ENCODE measurements at regions not wholly inside any gene's neighbourhood (a gene's known extent, or its start where the extent isn't known, plus 50 kb on each side); places are given as distances from the start of the nearest gene placed in this dataset.
"Not testable (repeated sequence)": the region's sequence is repeated elsewhere in the genome, so short reads cannot be mapped to it uniquely, and the experiment has no call there.

- DNase-seq (ENCODE audit: low spot score) = no peak
Measured at GRCh38 chr14:58887931-58888330, 250.2 kb downstream of the DACT1 start.

GRCh38 chr14:58898655-58899316, 261.0 kb downstream of the DACT1 start:
- DNase-seq (ENCODE audit: low spot score) = no peak

GRCh38 chr14:58899317-58899713, 261.6 kb downstream of the DACT1 start:
- DNase-seq (ENCODE audit: low spot score) = no peak

GRCh38 chr14:58901826-58902225, 264.1 kb downstream of the DACT1 start:
- no peak for DNase-seq (ENCODE audit: low spot score)

DNA sequence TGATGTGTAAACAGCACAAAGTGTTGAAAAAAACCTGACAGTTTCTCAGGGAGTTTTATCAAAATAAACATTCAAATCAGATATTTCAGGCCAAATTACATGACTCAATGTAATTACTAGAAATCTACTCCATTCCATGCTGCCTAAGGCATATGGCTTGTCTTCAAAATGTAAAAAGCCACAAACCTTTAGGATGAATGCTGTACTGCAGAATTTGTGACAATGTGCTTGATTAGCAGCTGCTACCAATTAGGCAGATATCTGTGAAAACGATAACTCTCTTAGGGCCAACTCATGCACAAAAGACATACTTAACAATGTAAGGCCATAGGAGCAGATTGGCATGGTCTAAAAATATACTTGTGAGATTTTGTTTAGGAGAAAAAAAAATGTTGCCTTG, 267.0 kb downstream of the DACT1 start:
- DNase-seq (ENCODE audit: low spot score) = no peak

GRCh38 chr14:58907803-58908202, 270.0 kb downstream of the DACT1 start:
- DNase-seq (ENCODE audit: low spot score) = no peak

DNA sequence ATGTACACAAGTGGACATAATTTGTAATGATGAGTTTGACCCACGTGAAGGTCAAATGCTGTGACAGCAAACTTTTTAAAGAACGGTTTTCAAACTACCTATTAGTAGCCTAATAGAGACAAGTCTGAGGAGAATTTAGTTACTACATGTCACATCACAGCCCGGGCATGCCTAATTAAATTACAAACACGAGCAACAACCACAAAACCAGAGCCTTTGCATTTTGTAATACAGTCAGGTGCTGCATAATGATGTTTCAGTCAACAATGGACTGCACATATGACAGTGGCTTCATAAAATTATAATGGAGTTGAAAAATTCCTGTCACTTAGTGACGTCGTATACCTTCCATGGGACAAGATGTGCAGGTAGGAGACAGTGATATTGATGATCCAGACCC, 274.5 kb downstream of the DACT1 start:
- no peak for DNase-seq (ENCODE audit: low spot score)

- DNase-seq (ENCODE audit: low spot score) = no peak
Measured at GRCh38 chr14:58912799-58913432, 275.2 kb downstream of the DACT1 start.

- DNase-seq (ENCODE audit: low spot score) = no peak
Measured at GRCh38 chr14:58914279-58914855, 274.1 kb upstream of the DAAM1 start.

DNA sequence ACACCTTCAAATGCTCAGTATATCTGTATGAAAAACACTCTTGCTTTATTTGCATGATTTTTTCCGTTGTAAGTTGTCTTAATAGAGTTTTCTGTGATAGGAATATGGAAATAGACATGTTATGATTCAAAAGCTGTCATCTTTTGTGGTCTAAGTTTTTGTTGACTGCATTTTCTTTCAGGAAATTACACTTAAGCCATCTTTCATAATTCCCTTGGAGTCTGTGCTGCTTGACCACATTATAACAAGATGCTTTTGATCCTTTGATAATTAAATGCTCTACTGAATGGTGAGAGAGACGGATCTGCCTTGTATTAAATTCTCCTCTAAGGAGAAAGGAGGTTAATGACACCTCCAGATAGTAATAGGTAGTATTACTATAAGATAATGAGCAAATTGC, 272.8 kb upstream of the DAAM1 start:
- DNase-seq (ENCODE audit: low spot score) = no peak

GRCh38 chr14:58918066-58918738, 270.3 kb upstream of the DAAM1 start:
- DNase-seq (ENCODE audit: low spot score) = no peak

- no peak for DNase-seq (ENCODE audit: low spot score)
Measured at GRCh38 chr14:58919217-58919616, 269.2 kb upstream of the DAAM1 start.

- DNase-seq (ENCODE audit: low spot score) = no peak
Measured at GRCh38 chr14:58920230-58920629, 268.2 kb upstream of the DAAM1 start.

GRCh38 chr14:58922201-58922940, 266.1 kb upstream of the DAAM1 start:
- not testable (repeated sequence) for DNase-seq (ENCODE audit: low spot score)

DNA sequence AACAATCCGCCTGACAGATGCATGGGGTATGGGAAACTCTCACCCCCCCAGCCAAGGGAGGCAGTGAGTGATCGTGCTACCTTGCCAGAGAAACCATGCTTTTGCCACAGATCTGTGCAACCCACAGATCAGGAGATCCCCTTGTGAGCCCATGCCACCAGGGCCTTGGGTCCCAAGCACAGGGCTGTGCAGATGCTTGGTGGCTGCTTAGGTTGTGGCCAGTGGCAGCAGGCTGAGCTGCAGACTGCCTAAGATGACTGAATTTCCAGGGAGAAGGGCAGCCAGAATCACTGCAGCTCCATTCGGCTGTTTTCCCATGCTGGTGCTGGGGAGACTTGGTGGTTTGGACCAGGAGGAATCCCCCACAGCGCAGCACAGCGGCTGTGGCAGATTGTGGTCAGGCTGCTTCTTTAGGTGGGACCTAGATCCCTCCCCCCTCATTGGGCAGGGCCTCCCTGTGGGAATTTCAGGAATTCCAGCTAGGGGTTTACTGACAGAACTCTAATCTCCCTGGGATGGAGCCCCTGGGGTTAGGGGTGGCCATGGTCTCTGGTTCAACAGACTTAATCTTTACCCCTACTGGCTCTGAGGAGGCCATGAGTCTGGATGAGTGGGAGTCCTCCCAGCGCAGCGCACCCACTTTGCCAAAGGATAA, 264.6 kb upstream of the DAAM1 start:
- DNase-seq (ENCODE audit: low spot score) = no peak

DNA sequence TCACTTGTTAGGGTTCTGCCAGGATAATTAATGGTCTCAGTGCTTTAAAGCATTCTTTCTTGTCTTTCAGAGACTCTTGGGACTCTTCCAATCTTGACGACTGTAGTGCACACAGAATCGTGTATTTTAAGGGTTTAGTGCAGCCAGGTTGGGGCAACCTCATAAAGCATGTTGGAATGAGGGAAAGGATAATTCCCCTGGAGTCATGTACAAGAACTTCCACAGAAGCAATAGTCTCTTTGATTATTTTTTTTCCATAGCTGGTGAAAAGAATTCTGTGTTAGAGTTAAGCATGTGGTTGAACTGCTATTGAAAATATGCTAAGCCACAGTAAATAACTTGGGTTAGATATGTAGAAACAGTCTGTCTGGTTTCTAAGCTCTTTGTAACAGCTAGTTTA, 246.8 kb upstream of the DAAM1 start:
- no peak for DNase-seq (ENCODE audit: low spot score)

DNA sequence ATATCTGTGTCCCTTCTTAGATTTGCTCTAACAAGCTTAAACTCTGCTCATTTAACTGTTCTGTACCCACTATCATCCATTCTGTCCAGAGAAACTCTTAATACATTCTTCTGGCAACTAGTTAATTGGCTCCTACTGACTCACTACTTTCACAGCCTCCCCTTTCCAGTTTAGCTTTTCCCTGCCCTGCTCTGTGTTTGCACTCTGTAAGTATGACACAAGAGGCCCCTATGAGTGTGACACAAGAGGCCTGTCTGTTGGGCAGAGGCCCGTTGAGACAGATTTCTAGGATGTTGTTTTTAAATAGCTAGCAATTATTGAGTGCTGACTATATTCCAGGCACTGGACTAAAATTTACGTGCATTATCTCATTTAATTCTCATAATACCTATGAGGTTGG, 246.0 kb upstream of the DAAM1 start:
- no peak for DNase-seq (ENCODE audit: low spot score)

DNA sequence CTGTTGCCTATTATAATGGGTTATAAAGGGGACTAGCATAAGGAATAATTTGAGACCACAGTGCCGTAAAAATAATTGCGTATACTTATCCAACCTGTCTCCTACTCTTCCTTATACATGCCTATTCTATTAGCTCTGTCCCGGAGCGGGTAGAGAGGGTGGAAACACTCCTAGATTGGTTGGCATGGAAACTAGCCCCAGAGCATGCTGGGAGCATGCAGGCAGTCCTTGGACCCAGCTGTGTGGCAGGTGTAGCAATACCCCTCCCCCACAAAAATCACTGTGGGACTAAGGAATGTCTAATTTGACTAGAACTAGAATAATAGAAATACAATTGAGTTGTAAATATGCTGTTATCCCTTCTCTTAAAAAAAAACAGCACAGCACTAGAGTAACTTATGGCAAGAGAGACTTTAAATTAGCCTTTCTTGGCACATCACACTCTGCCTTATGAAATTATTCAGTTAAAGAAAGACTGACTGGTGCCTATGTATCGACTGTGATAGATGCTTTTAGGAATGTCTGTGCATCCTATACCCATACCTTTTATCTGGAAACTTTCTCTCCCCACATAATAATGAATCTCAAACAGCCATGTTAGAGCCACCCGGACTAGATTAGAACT, 244.0 kb upstream of the DAAM1 start:
- no peak for DNase-seq (ENCODE audit: low spot score)

- DNase-seq (ENCODE audit: low spot score) = no peak
Measured at GRCh38 chr14:58944968-58945356, 243.5 kb upstream of the DAAM1 start.

GRCh38 chr14:58946431-58946830, 242.0 kb upstream of the DAAM1 start:
- DNase-seq (ENCODE audit: low spot score) = no peak

DNA sequence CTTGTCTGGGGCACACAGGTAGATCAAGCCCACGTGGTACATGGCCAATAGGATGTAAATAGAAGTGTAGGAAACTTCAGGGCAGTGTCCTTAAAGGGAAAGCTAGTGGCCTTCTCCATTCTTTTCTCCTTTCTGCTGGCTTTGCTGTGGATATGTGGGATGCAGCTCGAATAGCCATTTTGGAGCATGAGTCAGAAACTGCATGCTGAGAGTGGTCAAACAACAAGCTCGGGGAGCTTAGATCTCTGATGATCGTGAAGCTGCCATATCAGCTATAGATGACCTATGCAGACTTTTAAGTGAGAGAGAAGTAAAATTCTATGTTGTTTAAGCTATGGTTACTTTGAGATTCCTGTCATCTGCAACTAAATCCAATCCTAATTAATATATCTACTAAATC, 241.3 kb upstream of the DAAM1 start:
- no peak for DNase-seq (ENCODE audit: low spot score)
